Neuronal stem cell (in vitro differentiated cells): ENCODE measurements at regions not wholly inside any gene's neighbourhood (a gene's known extent, or its start where the extent isn't known, plus 50 kb on each side); places are given as distances from the start of the nearest gene placed in this dataset.

Experiments
- DNase-seq: peaks from one replicate; pipeline ENCODE4 v3.0.0-alpha.2; 2013; ENCODE audit warnings: low spot score
- H2AFZ ChIP-seq: one replicate; pipeline ENCODE4 v1.6.1; 2013; ENCODE audit warnings: mild to moderate bottlenecking, low read length, inconsistent platforms
- H2AK5ac ChIP-seq: 2 replicates; pipeline ENCODE4 v1.6.1; 2013; ENCODE audit warnings: low read depth, mild to moderate bottlenecking, inconsistent platforms, low read length, moderate library complexity, mixed read lengths
- H2BK120ac ChIP-seq: 2 replicates; pipeline ENCODE4 v1.6.1; 2013; ENCODE audit warnings: low read depth, mild to moderate bottlenecking, inconsistent platforms, low read length, moderate library complexity, mixed read lengths
- H2BK12ac ChIP-seq: one replicate; pipeline ENCODE4 v1.6.1; 2013; ENCODE audit warnings: low read length, inconsistent platforms
- H2BK15ac ChIP-seq: 2 replicates; pipeline ENCODE4 v1.6.1; 2013; ENCODE audit warnings: mild to moderate bottlenecking, low read length, inconsistent platforms, mixed read lengths
- H2BK5ac ChIP-seq: one replicate; pipeline ENCODE4 v1.6.1; 2013; ENCODE audit warnings: inconsistent platforms, mild to moderate bottlenecking, low read length, moderate library complexity
- H3K14ac ChIP-seq: one replicate; pipeline ENCODE4 v1.6.1; 2013; ENCODE audit warnings: low read length, inconsistent platforms
- H3K18ac ChIP-seq: 2 replicates; pipeline ENCODE4 v1.6.1; 2013; ENCODE audit warnings: low read length, inconsistent platforms
- H3K23ac ChIP-seq: 2 replicates; pipeline ENCODE4 v1.6.1; 2013; ENCODE audit warnings: low read depth, mild to moderate bottlenecking, mixed read lengths, low read length, inconsistent platforms; ENCODE audit not compliant: poor library complexity
- H3K27ac ChIP-seq: replicated peaks from 3 replicates; pipeline ENCODE4 v1.5.1; 2013; ENCODE audit warnings: low read length, inconsistent platforms
- H3K27me3 ChIP-seq, 3 experiments: 2 replicates each; pipeline ENCODE4 v1.6.1; 2013; ENCODE audit warnings: low read length in 3 of 3, mild to moderate bottlenecking in 2 of 3, inconsistent platforms in 1 of 3, low read depth in 1 of 3, mixed read lengths in 1 of 3, moderate library complexity in 1 of 3; ENCODE audit not compliant: control insufficient read depth in 3 of 3, insufficient read depth in 3 of 3
- H3K36me3 ChIP-seq, 2 donors: replicated peaks in 1 of 2; 2 replicates each; pipeline ENCODE4 v1.6.1; 2013; ENCODE audit warnings: low read length in 2 of 2; ENCODE audit not compliant: control insufficient read depth in 2 of 2, insufficient read depth in 2 of 2
- H3K4ac ChIP-seq: 2 replicates; pipeline ENCODE4 v1.6.1; 2013; ENCODE audit warnings: inconsistent platforms, mild to moderate bottlenecking, low read length, moderate library complexity
- H3K4me1 ChIP-seq, 2 donors: 1 replicate in 1 of 2; 2 replicates in 1 of 2; pipeline ENCODE4 v1.6.1; 2013; ENCODE audit warnings: low read length in 2 of 2, low read depth in 1 of 2; ENCODE audit not compliant: control insufficient read depth in 2 of 2, insufficient read depth in 1 of 2
- H3K4me2 ChIP-seq: one replicate; pipeline ENCODE4 v1.6.1; 2013; ENCODE audit warnings: mild to moderate bottlenecking, low read length, inconsistent platforms; ENCODE audit not compliant: insufficient read depth, poor library complexity, severe bottlenecking
- H3K4me3 ChIP-seq, 2 donors: 2 replicates each; pipeline ENCODE4 v1.5.1; 2013; ENCODE audit warnings: low read length in 2 of 2, mild to moderate bottlenecking in 2 of 2, inconsistent platforms in 1 of 2, moderate library complexity in 1 of 2
- H3K79me1 ChIP-seq: one replicate; pipeline ENCODE4 v1.6.1; 2013; ENCODE audit warnings: low read depth, mild to moderate bottlenecking, inconsistent platforms, low read length, moderate library complexity
- H3K9ac ChIP-seq: one replicate; pipeline ENCODE4 v1.6.1; 2013; ENCODE audit warnings: mild to moderate bottlenecking, low read depth, low read length, inconsistent platforms; ENCODE audit not compliant: poor library complexity
- H3K9me3 ChIP-seq, 2 donors: replicated peaks in 1 of 2; 2 replicates each; pipeline versions ENCODE3 to v1.6.1; 2013; ENCODE audit warnings: low read length in 2 of 2, mild to moderate bottlenecking in 2 of 2, inconsistent platforms in 1 of 2, low read depth in 1 of 2, mixed read lengths in 1 of 2, moderate library complexity in 1 of 2; ENCODE audit not compliant: control insufficient read depth in 2 of 2, insufficient read depth in 1 of 2
- H4K8ac ChIP-seq: one replicate; pipeline ENCODE4 v1.6.1; 2013; ENCODE audit warnings: low read depth, mild to moderate bottlenecking, inconsistent platforms, low read length, moderate library complexity
- H4K91ac ChIP-seq: one replicate; pipeline ENCODE4 v1.6.1; 2013; ENCODE audit warnings: low read length, low read depth, mild to moderate bottlenecking, inconsistent platforms; ENCODE audit not compliant: poor library complexity
- WGBS, 2 donors: extraction: QIAGEN DNeasy Blood & Tissue Kit; methylation state at CpG; one replicate each; pipeline ENCODE4 v1.1.7; 2013; ENCODE audit warnings: missing lambda C conversion rate in 2 of 2, mixed read lengths in 1 of 2; ENCODE audit not compliant: insufficient read length in 2 of 2, insufficient replicate concordance in 1 of 2; ENCODE audit errors: extremely low coverage in 2 of 2; 5-methylcytosine and 5-hydroxymethylcytosine counted together

DNA sequence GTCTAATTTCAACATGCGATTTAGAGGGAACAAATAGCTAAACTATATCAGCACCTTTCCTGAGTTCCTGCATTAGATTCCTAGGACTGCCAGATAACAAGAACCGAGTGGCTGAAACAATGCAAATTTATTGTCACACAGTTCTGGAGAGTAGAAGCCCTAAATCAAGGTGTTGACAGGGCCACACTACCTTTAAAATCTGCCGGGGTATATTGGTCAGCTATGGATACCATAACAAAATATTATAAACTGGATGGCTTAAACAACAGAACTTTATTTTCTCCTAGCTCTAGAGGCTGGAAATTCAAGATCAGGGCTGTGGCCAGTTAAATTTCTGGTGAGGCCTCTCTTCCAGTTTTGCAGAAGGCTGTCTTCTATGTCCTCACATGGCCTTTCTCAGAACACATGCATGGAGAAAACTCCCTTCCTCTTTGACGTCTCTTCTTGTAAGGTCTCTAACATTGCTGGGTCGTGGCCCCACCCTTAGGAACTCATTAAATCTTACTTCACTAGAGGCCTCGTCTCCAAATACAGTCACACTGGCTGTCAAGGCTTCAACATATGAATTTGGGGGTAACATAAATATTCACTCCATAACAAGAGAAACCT is 144.3 kb downstream of the FCRL5 start:
- no peak overlapping the region for H3K4me3 ChIP-seq
- no peak for DNase-seq

DNA sequence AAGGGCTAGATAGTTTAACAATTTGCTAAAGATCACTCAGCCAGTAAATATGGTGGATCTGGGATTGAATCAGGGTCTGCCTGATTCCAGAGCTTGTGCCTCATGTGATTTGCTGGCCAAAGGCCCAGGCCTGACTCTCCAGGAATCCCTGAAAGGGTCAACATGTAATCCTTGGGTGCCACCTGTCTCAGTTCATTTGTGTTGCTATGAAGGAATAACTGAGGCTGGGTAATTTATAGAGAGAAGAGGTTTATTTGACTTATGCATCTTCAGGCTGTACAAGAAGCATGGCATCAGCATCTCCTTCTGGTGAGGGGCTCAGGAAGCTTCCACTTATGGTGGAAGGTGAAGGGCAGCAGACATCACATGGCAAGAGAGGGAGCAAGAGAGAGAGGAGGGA is 144.9 kb downstream of the FCRL5 start:
- Histone ChIP-seq H3K4me3 (no peak overlapping the region), H3K4ac (no peak overlapping the region), H3K23ac (no peak overlapping the region), H2BK5ac (no peak overlapping the region), H3K36me3 (no peaks in the 10 kb centered on the region), H2BK15ac (no peak overlapping the region), H3K27me3 (no peaks in the 10 kb centered on the region), H3K79me1 (no peaks in the 10 kb centered on the region), H2AK5ac (no peak overlapping the region), H3K27ac (no peak overlapping the region), H3K9me3 (no peaks in the 10 kb centered on the region), H4K8ac (no peak overlapping the region), H2AFZ (no peak overlapping the region), H2BK12ac (no peak overlapping the region), H3K14ac (no peak overlapping the region), H3K9ac (no peak overlapping the region), H3K4me1 (no peaks in the 10 kb centered on the region), H4K91ac (no peak overlapping the region), H2BK120ac (no peak overlapping the region), H3K18ac (no peak overlapping the region), H3K4me2 (no peak overlapping the region)
- no peak for DNase-seq

More for the DNA sequence above, 144.3 kb downstream of the FCRL5 start:
- Histone ChIP-seq H2AK5ac (no peak overlapping the region), H3K9ac (no peak overlapping the region), H3K27me3 (no peaks in the 10 kb centered on the region), H3K4ac (no peak overlapping the region), H2BK5ac (no peak overlapping the region), H3K36me3 (no peaks in the 10 kb centered on the region), H3K27ac (no peak overlapping the region), H2BK120ac (no peak overlapping the region), H3K4me1 (no peaks in the 10 kb centered on the region), H3K4me2 (no peak overlapping the region), H3K9me3 (no peaks in the 10 kb centered on the region), H2BK15ac (no peak overlapping the region), H2AFZ (no peak overlapping the region), H4K91ac (no peak overlapping the region), H3K18ac (no peak overlapping the region), H3K14ac (no peak overlapping the region), H3K79me1 (no peaks in the 10 kb centered on the region), H4K8ac (no peak overlapping the region), H3K23ac (no peak overlapping the region), H2BK12ac (no peak overlapping the region)
- WGBS, 2 donors, result no CpG with 5 or more reads among the region's 6 CpGs

DNA sequence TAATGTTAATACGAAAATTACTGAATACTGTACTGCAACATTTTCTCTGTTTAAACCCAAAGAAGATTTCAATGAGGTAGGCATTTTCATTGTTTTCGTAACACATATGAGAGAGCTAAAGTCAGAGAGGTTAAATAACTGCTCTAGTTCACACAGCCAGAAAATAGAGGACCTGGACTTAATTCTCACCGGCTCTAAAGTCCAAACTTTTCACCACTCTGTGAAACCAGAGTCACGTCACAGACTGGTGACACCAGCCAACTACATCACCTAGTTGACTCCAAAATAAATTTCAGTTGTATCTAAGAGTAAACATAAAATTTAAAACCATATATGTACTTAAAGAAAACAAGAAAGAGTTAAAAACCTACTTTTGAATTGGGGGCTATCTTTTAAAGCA is 146.7 kb downstream of the FCRL5 start:
- Histone ChIP-seq H3K4me3 (no peak overlapping the region), H2AFZ (no peak overlapping the region), H3K4me2 (no peak overlapping the region), H2BK120ac (no peak overlapping the region), H2BK5ac (no peak overlapping the region), H3K4me1 (no peaks in the 10 kb centered on the region), H3K23ac (no peak overlapping the region), H3K27me3 (no peaks in the 10 kb centered on the region), H3K4ac (no peak overlapping the region), H4K91ac (no peak overlapping the region), H3K36me3 (no peaks in the 10 kb centered on the region), H2BK15ac (no peak overlapping the region), H3K14ac (no peak overlapping the region), H2AK5ac (no peak overlapping the region), H2BK12ac (no peak overlapping the region), H3K27ac (no peak overlapping the region), H4K8ac (no peak overlapping the region), H3K18ac (no peak overlapping the region), H3K9ac (no peak overlapping the region), H3K79me1 (no peaks in the 10 kb centered on the region), H3K9me3 (no peaks in the 10 kb centered on the region)
- no CpG with 5 or more reads among the region's 4 CpGs for WGBS, 2 donors
- no peak for DNase-seq

DNA sequence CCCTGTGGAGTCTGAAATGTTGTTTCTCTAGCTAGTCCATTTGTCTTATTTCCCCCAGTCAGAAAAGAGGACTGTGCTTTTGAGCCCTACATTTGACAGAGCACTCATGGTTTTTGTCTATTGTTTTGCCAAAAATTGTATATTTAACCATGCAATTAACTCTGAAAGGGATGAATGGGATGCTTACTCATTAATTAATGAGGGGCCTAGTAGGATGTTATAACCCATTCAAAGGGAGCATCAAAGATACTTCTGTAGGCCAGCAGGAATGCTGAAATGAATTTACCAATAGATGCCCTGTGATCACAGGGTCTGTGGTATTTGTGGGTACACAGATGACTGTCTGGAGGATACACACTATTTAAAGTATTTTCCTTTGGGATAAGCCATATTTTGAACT is 147.7 kb downstream of the FCRL5 start:
- DNase-seq, result no peak
- no peak overlapping the region for H2AFZ ChIP-seq
- H2BK120ac ChIP-seq, result no peak overlapping the region
- no peaks in the 10 kb centered on the region for H3K27me3 ChIP-seq
- H2BK5ac ChIP-seq, result no peak overlapping the region
- no peak overlapping the region for H3K27ac ChIP-seq
- no peak overlapping the region for H4K8ac ChIP-seq
- H3K9ac ChIP-seq, result no peak overlapping the region
- no peaks in the 10 kb centered on the region for H3K9me3 ChIP-seq
- H3K4me1 ChIP-seq, result no peaks in the 10 kb centered on the region
- no peak overlapping the region for H2BK12ac ChIP-seq
- H3K36me3 ChIP-seq, result no peaks in the 10 kb centered on the region
- H4K91ac ChIP-seq, result no peak overlapping the region
- H3K4me2 ChIP-seq, result no peak overlapping the region
- no peak overlapping the region for H2BK15ac ChIP-seq
- no peaks in the 10 kb centered on the region for H3K79me1 ChIP-seq
- no peak overlapping the region for H3K4ac ChIP-seq
- no peak overlapping the region for H3K4me3 ChIP-seq
- no peak overlapping the region for H3K14ac ChIP-seq
- no peak overlapping the region for H2AK5ac ChIP-seq
- no peak overlapping the region for H3K18ac ChIP-seq
- no peak overlapping the region for H3K23ac ChIP-seq
